ENCODE measurements at regions not wholly inside any gene's neighbourhood (a gene's known extent, or its start where the extent isn't known, plus 50 kb on each side); places are given as distances from the start of the nearest gene placed in this dataset.

- peak; percentile 56 for DNase-seq
Observed at GRCh38 chr15:99511866-99512661, 53.7 kb upstream of the MEF2A start.

DNA sequence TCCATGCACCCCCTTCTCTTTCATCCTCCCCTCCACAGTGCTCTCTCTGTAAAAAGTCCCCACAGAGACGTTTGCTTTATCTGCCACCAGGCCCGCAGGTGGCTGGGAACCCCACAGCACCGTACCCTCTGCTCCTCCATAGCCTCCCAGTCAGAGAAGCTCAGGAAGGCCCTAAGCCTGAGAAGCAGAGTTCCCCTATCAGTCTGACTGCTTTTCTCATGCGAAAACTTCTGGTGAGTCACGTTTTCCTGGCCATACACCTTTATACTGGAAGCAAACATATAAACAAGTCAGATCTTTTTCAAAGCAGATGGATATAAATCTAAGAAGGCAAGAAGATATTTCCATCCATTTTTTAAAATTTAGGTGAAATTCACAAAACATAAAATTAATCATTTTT, 51.5 kb upstream of the MEF2A start:
- DNase-seq, result no peak
